ENCODE measurements at regions not wholly inside any gene's neighbourhood (a gene's known extent, or its start where the extent isn't known, plus 50 kb on each side); places are given as distances from the start of the nearest gene placed in this dataset.

DNA sequence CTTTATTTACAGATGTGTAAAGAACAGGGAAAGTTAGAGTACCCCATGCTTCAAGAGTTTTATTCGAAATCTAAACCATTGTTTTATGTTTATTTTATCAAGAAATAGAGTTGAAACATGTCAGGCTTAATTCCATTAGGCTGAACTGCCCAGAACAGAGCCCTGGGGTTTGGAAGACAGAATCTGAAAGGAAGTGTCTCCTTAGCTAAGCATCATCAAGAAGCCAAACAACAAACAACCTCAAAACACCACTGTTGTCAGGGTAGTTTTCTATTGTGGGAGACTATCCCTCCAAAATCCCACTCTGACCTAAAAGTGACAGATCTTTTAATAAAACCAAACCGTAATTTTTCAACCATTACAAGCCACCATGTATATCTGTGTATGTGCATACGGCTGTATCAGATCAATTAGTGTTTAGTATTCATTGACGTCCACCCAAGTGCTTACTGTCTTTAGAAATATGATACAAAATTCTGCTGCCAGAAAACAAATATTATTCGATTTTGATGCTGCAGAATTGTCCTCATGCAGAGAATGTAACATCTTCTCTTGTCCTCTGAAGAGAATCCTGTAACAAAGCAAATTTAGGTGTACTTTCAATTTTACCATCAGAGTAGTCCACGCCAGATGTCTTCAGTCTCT lies 271.9 kb upstream of the TMEM161B start:
- no peak for DNase-seq

- no peak for DNase-seq
These were observed 271.2 kb upstream of the TMEM161B start for GRCh38 chr5:88539693-88540365.

GRCh38 chr5:88539026-88539425 lies 270.4 kb upstream of the TMEM161B start:
- no peak for DNase-seq

- no peak for DNase-seq
These were observed 267.5 kb upstream of the TMEM161B start for GRCh38 chr5:88536146-88536545.

- DNase-seq: no peak
These were observed 256.3 kb upstream of the TMEM161B start for GRCh38 chr5:88524941-88525340.

- DNase-seq: no peak
These were observed 250.4 kb upstream of the TMEM161B start for GRCh38 chr5:88519066-88519465.

- no peak for DNase-seq
These were observed 249.7 kb upstream of the TMEM161B start for GRCh38 chr5:88518131-88519016.

GRCh38 chr5:88515881-88516819 lies 247.5 kb upstream of the TMEM161B start:
- DNase-seq: no peak

GRCh38 chr5:88515068-88515467 lies 246.4 kb upstream of the TMEM161B start:
- DNase-seq: no peak

DNA sequence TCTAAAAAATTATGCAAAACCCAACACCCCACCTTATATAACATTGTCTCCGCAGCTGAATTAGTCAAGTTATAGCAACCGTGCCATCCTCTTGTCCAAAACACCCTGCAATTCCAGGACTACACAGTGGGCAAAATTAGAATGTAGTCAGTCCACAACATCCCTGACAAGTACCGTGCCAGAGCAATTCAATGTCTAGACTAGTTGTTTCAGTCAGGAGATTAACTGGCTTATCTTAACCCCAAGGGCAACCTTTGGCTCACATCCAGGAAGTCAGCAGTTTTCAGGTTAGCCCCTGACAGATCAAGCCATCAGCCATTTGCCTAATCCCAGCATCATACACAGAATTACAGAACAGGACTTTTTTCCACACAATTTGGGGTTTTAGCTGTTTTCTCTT lies 240.8 kb upstream of the TMEM161B start:
- no peak for DNase-seq

GRCh38 chr5:88507261-88507660 lies 238.6 kb upstream of the TMEM161B start:
- no peak for DNase-seq

DNA sequence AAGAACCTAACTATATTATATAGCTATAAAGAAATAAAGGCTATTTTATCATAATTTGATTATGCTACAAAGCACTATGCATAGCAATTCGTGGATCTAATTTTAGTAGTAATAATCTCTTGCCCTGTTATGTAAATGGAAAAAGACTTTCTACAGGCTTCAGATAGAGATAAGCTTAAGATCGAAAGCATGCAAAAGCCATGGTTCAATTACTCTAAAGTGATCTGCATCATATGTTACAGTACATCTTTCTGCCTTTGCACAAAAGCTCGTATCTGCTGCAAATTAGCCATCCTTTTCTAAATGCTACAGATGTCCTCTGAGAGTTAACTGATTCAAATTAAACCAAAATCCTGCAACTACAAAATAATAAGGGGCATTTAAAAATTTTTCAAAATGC lies 234.8 kb upstream of the TMEM161B start:
- no peak for DNase-seq

DNA sequence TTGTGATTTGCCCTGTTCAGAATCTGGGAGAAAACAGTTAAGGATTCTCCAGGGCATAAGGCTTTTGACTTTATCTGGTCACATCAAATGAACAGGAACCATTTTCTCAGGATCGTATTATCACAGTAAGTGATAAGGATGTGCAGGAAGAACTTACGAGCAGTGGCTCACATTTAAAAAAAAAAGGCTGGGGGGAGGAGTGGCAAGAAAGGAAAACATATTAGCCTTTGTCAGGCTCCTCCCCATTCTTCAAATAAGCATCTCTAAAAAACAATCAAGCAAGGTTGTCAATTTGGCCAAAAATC lies 234.3 kb upstream of the TMEM161B start:
- DNase-seq: no peak

- DNase-seq: no peak
These were observed 233.8 kb upstream of the TMEM161B start for GRCh38 chr5:88502179-88503040.

DNA sequence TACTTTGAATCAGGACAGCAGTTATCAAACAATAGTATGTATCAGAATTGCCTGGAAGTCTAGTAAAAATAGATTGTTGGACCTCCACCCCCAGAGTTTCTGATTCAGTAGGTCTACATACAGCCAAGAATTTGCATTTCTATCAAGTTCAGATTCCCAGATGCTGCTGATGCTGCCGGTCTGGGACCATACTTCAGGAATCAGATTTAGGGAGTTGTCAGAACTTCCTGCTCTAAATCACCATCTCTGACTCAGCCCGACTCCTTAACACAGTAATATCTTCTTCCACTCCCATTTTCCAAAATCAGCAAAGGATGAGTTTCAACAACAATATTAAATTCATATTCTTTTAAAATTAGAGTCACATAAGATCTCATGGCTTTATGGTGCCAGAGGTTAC lies 227.2 kb upstream of the TMEM161B start:
- DNase-seq: no peak

- DNase-seq: no peak
These were observed 222.2 kb upstream of the TMEM161B start for GRCh38 chr5:88490874-88491273.

GRCh38 chr5:88489364-88489763 lies 220.7 kb upstream of the TMEM161B start:
- DNase-seq: no peak

- no peak for DNase-seq
These were observed 219.9 kb upstream of the TMEM161B start for GRCh38 chr5:88488561-88488960.

GRCh38 chr5:88488130-88488529 lies 219.5 kb upstream of the TMEM161B start:
- no peak for DNase-seq

- DNase-seq: no peak
These were observed 218.4 kb upstream of the TMEM161B start for GRCh38 chr5:88487066-88487465.

- no peak for DNase-seq
These were observed 217.8 kb upstream of the TMEM161B start for GRCh38 chr5:88486431-88486830.

GRCh38 chr5:88485531-88485930 lies 216.9 kb upstream of the TMEM161B start:
- DNase-seq: no peak
